ENCODE measurements at regions not wholly inside any gene's neighbourhood (a gene's known extent, or its start where the extent isn't known, plus 50 kb on each side); places are given as distances from the start of the nearest gene placed in this dataset.

GRCh38 chr2:62307469-62308389 is 111.8 kb downstream of the B3GNT2 start:
- intact Hi-C loops (cut with DNase I; ENCODE audit: low total_unique reads): loop anchor here (10.0 kb wide), 1 partner anchor 113 kb away; the partner anchor contains the start of gene B3GNT2
- Histone ChIP-seq H3K9me3 (no peaks in the 10 kb centered on the region), H3K4me3 (no peak overlapping the region), H3K27me3 (no peaks in the 10 kb centered on the region), H3K27ac (peak overlapping the region in 3 of 4 donors; percentile 41 to 54 (median 41)), H3K36me3 (no peaks in the 10 kb centered on the region), H3K4me1 (peaks cover 0 to 9% of the 10 kb centered on the region in 2 donors)
- ATAC-seq (no peak), DNase-seq (no peak)
- in situ Hi-C loops (cut with MboI; ENCODE audit: low sequenced_read_pairs in 4 of 4): no loop called here
- TF ChIP-seq, protein P1, sequence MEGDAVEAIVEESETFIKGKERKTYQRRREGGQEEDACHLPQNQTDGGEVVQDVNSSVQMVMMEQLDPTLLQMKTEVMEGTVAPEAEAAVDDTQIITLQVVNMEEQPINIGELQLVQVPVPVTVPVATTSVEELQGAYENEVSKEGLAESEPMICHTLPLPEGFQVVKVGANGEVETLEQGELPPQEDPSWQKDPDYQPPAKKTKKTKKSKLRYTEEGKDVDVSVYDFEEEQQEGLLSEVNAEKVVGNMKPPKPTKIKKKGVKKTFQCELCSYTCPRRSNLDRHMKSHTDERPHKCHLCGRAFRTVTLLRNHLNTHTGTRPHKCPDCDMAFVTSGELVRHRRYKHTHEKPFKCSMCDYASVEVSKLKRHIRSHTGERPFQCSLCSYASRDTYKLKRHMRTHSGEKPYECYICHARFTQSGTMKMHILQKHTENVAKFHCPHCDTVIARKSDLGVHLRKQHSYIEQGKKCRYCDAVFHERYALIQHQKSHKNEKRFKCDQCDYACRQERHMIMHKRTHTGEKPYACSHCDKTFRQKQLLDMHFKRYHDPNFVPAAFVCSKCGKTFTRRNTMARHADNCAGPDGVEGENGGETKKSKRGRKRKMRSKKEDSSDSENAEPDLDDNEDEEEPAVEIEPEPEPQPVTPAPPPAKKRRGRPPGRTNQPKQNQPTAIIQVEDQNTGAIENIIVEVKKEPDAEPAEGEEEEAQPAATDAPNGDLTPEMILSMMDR (IDR thresholded peaks at IDR 0.05 in 4 of 5, conservative IDR thresholded peaks at IDR 0.05 in 1 of 5): no peak
- no peak for TF ChIP-seq POLR2A (IDR thresholded peaks at IDR 0.05)

DNA sequence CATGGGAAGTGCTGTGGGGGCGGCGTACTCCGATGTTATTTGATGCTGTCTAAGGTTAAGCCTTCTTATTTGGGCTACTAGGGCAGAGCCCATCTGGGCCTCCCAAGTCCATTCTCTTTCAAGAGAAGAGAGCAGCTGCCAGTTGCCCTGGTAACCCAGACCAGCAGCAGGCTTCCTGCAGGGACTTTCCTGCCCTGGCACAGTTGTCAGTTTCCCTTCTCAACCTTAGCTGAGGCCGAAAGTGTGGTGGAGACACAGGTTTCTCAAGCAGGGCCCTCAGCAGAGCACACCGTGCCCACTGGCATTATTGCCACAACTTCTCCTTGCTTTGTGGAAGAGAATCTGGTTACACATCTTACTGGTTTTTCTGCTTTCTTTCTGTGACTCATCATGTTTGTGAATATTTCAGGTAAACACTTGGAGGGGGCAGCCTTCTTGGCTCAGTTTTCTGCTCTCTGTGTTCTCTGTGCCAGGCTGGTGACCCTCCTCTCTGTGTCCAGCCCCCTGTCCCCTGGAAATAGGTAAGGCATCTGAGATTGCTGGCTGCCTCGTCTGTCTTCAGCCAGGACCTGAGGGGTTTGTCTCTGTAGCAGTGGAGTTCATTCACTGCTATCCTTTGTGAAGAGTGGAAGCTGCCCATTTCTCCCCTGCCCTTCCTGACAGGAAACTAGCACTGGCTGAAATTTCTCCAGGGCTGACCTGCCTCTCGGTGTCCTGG is 111.0 kb downstream of the B3GNT2 start:
- in situ Hi-C loops (cut with MboI; ENCODE audit: low sequenced_read_pairs in 4 of 4): no loop called here
- DNase-seq: no peak
- intact Hi-C loops (cut with DNase I; ENCODE audit: low total_unique reads): loop anchor here (10.0 kb wide), 1 partner anchor 112 kb away; the partner anchor contains the start of gene B3GNT2
- Histone ChIP-seq H3K4me1 (peaks cover 0 to 9% of the 10 kb centered on the region in 2 donors), H3K27ac (peak overlapping the region in 3 of 4 donors; percentile 41 to 54 (median 41)), H3K9me3 (no peaks in the 10 kb centered on the region), H3K4me3 (no peak overlapping the region), H3K27me3 (no peaks in the 10 kb centered on the region), H3K36me3 (no peaks in the 10 kb centered on the region)
- peak in 1 of 2 donors; percentile 41 for ATAC-seq
- TF ChIP-seq POLR2A (IDR thresholded peaks at IDR 0.05): no peak
- TF ChIP-seq, protein P1 (IDR thresholded peaks at IDR 0.05 in 4 of 5, conservative IDR thresholded peaks at IDR 0.05 in 1 of 5): no peak

DNA sequence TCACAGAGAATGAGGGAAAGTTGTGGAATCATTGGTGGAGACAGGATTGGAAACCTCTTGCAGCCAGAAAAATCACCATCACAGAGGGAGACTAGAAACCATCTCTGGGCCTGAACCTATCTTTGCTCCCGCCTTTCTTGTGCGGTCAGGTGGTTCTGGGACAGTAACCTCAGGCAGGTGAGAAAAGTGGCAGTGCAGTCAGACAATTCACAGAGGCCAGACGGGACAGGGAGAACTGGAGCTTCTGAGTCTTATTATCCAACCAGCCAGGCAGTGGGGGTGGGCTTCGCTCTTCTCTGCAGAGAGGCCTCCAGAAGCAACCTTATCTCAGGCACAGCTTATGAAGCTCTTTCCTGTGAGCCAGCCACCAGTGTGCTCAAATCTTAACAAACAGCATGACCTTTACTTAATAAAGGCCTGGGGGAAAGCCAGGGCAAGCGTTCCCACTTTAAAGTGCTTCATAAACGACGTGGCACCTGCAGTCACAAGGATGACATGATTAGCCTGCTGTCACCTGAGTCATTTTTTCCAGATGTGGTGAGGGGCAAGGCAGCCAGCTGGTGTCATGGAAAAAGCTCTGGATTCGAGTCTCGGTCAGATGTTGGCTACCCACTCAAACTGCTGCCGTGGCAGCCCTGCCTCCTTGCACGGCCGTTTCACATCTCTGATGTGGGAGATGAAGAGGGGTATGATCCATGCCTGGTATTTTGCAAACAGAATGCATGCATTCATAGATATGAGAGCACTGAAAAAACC is 109.7 kb downstream of the B3GNT2 start:
- Histone ChIP-seq H3K4me1 (peaks cover 0 to 9% of the 10 kb centered on the region in 2 donors), H3K4me3 (no peak overlapping the region), H3K36me3 (no peaks in the 10 kb centered on the region), H3K27me3 (no peaks in the 10 kb centered on the region), H3K9me3 (no peaks in the 10 kb centered on the region), H3K27ac (peak overlapping the region in 3 of 4 donors; percentile 38 to 66 (median 49))
- in situ Hi-C loops (cut with MboI; ENCODE audit: low sequenced_read_pairs in 4 of 4): no loop called here
- no peak for TF ChIP-seq POLR2A (IDR thresholded peaks at IDR 0.05)
- ATAC-seq: no peak
- intact Hi-C loops (cut with DNase I; ENCODE audit: low total_unique reads): loop anchor here (10.0 kb wide), 1 partner anchor 111 kb away; the partner anchor contains the start of gene B3GNT2
- DNase-seq: no peak

GRCh38 chr2:62304429-62305417 is 108.8 kb downstream of the B3GNT2 start:
- ATAC-seq (peak; percentile 64 to 66), DNase-seq (peak; percentile 12 to 17)
- in situ Hi-C loops (cut with MboI; ENCODE audit: low sequenced_read_pairs in 4 of 4): no loop called here
- Histone ChIP-seq H3K27ac (peak overlapping the region; percentile 45 to 74 (median 66)), H3K4me3 (no peak overlapping the region), H3K27me3 (no peaks in the 10 kb centered on the region), H3K9me3 (no peaks in the 10 kb centered on the region), H3K36me3 (no peaks in the 10 kb centered on the region), H3K4me1 (peaks cover 0 to 9% of the 10 kb centered on the region in 2 donors)
- TF ChIP-seq, protein P1 (IDR thresholded peaks at IDR 0.05 in 4 of 5, conservative IDR thresholded peaks at IDR 0.05 in 1 of 5): no peak
- TF ChIP-seq POLR2A (IDR thresholded peaks at IDR 0.05): no peak
- intact Hi-C loops (cut with DNase I; ENCODE audit: low total_unique reads): loop anchor here (10.0 kb wide), 1 partner anchor 110 kb away; the partner anchor contains the start of gene B3GNT2

Measured in gastrocnemius medialis (tissue), 4 donors.